ENCODE measurements at regions not wholly inside any gene's neighbourhood (a gene's known extent, or its start where the extent isn't known, plus 50 kb on each side); places are given as distances from the start of the nearest gene placed in this dataset.

DNA sequence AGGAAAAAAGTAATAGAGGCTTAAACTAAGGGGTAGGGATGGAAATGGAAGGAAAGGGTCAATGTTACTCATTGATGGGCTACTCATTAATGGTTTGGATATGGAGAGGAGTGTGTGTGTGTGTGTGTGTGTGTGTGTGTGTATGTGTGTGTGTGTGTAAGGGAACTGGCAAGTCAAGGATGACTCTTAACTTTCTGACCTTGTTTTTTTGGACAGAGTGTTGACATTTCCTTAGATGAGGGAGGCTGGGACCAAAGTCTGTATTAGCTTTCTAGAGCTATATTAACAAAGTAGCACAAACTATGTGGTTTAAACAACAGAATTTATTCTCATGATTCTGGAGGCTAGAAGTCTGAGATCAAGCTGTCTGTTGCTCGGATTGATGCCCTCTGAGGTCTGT is 202.7 kb downstream of the GBA3 start:
- H3K27ac ChIP-seq, result no peak overlapping the region
- POLR2A ChIA-PET (ENCODE audit: low non-redundant PET), result no interaction called here
- CTCF ChIA-PET, result interaction anchor here (0.6 kb wide), 1 partner anchor 685 kb away, joined by 3 read pairs; no protein-coding TSS in a partner anchor
- no peak for TF ChIP-seq CTCF (conservative IDR thresholded peaks at IDR 0.05; ENCODE audit: low read depth)
- no peak for DNase-seq (ENCODE audit: low spot score)

DNA sequence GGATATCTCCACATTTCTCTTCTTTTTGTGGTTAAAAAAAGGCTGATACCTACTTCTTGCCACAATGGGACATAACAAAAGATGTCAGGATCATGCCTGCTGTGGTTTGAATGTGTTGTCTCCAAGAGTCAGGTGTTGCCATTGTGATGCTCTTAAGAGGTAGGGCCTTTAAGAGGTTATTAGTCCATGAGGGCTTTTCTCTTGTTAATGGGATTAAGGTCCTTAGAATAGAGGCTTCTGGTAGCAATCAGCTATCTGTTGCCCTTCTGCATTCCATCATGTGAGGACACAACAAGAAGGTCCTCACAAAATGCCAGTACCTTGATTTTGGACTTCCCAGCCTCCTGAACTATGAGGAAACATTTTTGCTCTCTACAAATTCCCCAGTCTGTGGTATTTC is 191.4 kb downstream of the GBA3 start:
- no peak for DNase-seq (ENCODE audit: low spot score)
- CTCF ChIA-PET, result no interaction called here
- TF ChIP-seq CTCF (conservative IDR thresholded peaks at IDR 0.05; ENCODE audit: low read depth), result no peak

GRCh38 chr4:22881411-22881810 is 188.7 kb downstream of the GBA3 start:
- DNase-seq (ENCODE audit: low spot score), result no peak
- no peak overlapping the region for H3K27ac ChIP-seq
- ChIA-PET POLR2A (ENCODE audit: low non-redundant PET) (no interaction called here), CTCF (no interaction called here)
- no peak for TF ChIP-seq CTCF (conservative IDR thresholded peaks at IDR 0.05; ENCODE audit: low read depth)

More for the DNA sequence above, 191.4 kb downstream of the GBA3 start:
- no peak overlapping the region for H3K27ac ChIP-seq
- POLR2A ChIA-PET (ENCODE audit: low non-redundant PET), result no interaction called here

DNA sequence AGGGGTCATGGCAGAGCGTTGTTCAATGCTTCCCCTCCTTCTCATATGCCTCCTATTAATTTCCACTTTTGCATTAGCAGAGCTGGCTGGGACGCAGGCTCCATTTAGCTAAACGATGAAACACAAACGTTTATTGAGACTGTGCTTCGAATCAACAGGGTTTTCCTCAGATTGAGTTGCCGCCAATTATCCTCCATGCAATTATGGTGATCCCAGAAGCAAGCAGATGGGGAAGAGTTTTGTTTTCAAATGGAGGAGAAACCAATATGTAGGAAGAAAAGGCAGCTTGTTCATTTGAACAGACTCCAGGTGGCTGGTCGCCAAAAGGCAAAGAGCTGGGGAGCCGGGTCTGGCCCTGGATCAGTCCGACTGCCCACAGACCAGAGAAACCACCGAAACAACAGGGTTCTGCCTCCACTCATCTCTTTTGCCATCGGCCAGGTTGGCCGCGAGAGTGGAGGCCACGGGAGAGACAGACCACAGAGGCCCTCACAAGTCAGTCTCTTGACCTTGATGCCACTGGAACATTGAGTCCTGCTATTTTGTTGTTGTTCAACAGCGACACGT is 184.8 kb downstream of the GBA3 start:
- POLR2A ChIA-PET (ENCODE audit: low non-redundant PET), result no interaction called here
- CTCF ChIA-PET, result no interaction called here
- no peak for DNase-seq (ENCODE audit: low spot score)
- TF ChIP-seq CTCF (conservative IDR thresholded peaks at IDR 0.05; ENCODE audit: low read depth), result no peak
- H3K27ac ChIP-seq, result no peak overlapping the region

- no peak for DNase-seq (ENCODE audit: low spot score)
- ChIA-PET POLR2A (ENCODE audit: low non-redundant PET) (no interaction called here), CTCF (no interaction called here)
Observed at GRCh38 chr4:22876270-22876669, 183.5 kb downstream of the GBA3 start.

DNA sequence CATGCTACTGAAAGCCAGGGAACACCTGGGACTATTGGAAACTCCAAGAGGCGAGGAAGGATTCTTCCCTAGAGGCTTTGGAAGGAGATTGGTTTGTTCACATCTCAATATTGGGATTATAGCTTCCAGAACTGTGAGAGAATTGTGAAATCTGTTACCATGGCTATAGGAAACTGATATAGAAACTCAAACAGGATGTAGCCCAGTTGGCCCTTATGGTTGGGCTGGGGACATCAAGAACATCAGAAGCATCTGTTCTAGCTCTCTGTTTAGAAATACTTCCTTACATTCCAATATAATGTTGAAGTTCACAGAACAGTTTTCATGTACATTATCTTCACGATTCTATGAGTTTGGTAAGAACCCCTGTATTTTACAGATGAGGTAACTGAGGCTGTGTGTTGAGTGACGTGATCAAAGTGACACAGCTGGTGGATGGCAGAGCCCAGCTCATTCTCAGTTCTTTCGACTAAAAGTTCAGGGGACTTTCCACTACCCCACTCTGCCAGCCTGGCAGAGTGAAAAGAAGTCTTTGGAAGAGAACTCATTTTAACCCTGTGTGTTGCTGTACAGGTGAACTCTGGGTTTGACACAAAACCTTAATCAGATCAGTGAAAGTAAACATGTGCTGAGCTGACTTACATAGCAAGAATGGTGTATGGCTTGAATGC is 183.0 kb downstream of the GBA3 start:
- no peak overlapping the region for H3K27ac ChIP-seq
- no peak for DNase-seq (ENCODE audit: low spot score)
- POLR2A ChIA-PET (ENCODE audit: low non-redundant PET), result no interaction called here
- TF ChIP-seq CTCF (conservative IDR thresholded peaks at IDR 0.05; ENCODE audit: low read depth), result no peak
- CTCF ChIA-PET, result no interaction called here

More at GRCh38 chr4:22876270-22876669, 183.5 kb downstream of the GBA3 start:
- no peak overlapping the region for H3K27ac ChIP-seq
- TF ChIP-seq CTCF (conservative IDR thresholded peaks at IDR 0.05; ENCODE audit: low read depth), result no peak

All from RWPE1 (cell line).